T-helper 2 cell treated with Interferon-gamma antibody and Interleukin-4, amounts not matched to agents 5 μg/mL and 100 μg/mL, for 36 hours (primary cell): ENCODE measurements at regions not wholly inside any gene's neighbourhood (a gene's known extent, or its start where the extent isn't known, plus 50 kb on each side); places are given as distances from the start of the nearest gene placed in this dataset.
"Not testable (repeated sequence)": the region's sequence is repeated elsewhere in the genome, so short reads cannot be mapped to it uniquely, and the experiment has no call there.

Source experiments
- DNase-seq: peaks from one replicate; pipeline ENCODE4 v3.0.0; 2021; ENCODE audit warnings: low spot score
- H3K27ac Mint-ChIP-seq: one replicate; pipeline ENCODE4 v1.8.0; 2021; ENCODE audit warnings: mild to moderate bottlenecking, mixed read lengths
- H3K27me3 Mint-ChIP-seq: one replicate; pipeline ENCODE4 v1.8.0; 2021; ENCODE audit warnings: low read depth, mixed read lengths
- H3K36me3 Mint-ChIP-seq: one replicate; pipeline ENCODE4 v1.8.0; 2021; ENCODE audit warnings: low read depth, mixed read lengths
- H3K4me1 Mint-ChIP-seq: one replicate; pipeline ENCODE4 v1.8.0; 2021; ENCODE audit warnings: low read depth, mixed read lengths
- H3K4me3 Mint-ChIP-seq: one replicate; pipeline ENCODE4 v1.8.0; 2022; ENCODE audit warnings: mild to moderate bottlenecking, moderate library complexity, mixed read lengths
- H3K9me3 Mint-ChIP-seq: one replicate; pipeline ENCODE4 v1.8.0; 2021; ENCODE audit warnings: mixed read lengths

GRCh38 chr5:90338712-90339372 lies 70.7 kb downstream of the CETN3 start:
- H3K4me1 Mint-ChIP-seq = no peaks in the 10 kb centered on the region
- H3K36me3 Mint-ChIP-seq = no peaks in the 10 kb centered on the region
- H3K4me3 Mint-ChIP-seq = no peak overlapping the region
- H3K27me3 Mint-ChIP-seq = peaks cover 7% of the 10 kb centered on the region
- H3K27ac Mint-ChIP-seq = no peak overlapping the region
- DNase-seq = no peak
- no peaks in the 10 kb centered on the region for H3K9me3 Mint-ChIP-seq

- Mint-ChIP-seq H3K27me3 (peaks cover 7% of the 10 kb centered on the region), H3K9me3 (no peaks in the 10 kb centered on the region), H3K36me3 (no peaks in the 10 kb centered on the region), H3K27ac (no peak overlapping the region), H3K4me1 (no peaks in the 10 kb centered on the region), H3K4me3 (no peak overlapping the region)
- no peak for DNase-seq
Measured at GRCh38 chr5:90337449-90338052, 72.0 kb downstream of the CETN3 start.

DNA sequence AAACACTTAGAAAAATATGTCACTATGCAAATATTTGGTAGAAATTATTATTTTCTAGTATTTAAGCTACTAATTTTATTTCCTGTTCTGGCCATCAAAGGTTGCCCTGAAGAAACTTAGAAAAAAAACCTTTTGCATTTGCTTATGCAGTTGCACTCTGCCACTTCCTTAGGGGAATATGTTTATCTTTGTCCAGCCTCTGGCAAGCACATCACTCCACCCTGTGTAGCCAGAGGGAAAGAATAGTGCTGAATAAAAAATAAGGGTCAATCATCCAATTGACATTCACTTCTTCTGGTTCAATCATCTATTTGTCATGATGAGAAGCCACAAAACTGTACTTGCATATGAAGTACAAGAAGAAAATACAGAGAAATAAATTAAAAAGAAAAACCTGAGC lies 72.8 kb downstream of the CETN3 start:
- Mint-ChIP-seq H3K4me1 (no peaks in the 10 kb centered on the region), H3K27ac (no peak overlapping the region), H3K36me3 (no peaks in the 10 kb centered on the region), H3K27me3 (peaks cover 7% of the 10 kb centered on the region), H3K4me3 (no peak overlapping the region), H3K9me3 (no peaks in the 10 kb centered on the region)
- no peak for DNase-seq

DNA sequence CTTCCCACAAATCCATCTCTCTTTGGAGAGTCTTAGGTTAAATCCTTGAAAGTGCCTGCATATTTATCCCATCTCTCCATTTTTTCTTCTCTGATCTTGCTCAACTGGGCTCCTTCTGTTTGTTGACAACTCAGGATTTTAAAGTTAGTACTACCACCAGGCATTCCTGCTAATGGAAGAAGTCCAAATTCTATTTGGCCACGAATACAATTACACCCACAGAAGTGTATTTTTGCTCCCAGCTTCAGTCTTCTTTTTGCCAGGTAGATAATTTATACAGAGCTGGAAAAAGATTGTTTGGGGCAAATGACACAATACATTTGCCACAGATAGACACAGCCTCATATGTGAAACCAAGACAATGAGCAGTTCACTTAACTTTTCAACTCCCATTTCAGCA lies 74.8 kb downstream of the CETN3 start:
- H3K4me3 Mint-ChIP-seq = no peak overlapping the region
- no peak overlapping the region for H3K27ac Mint-ChIP-seq
- no peak for DNase-seq
- no peaks in the 10 kb centered on the region for H3K4me1 Mint-ChIP-seq
- H3K27me3 Mint-ChIP-seq = peaks cover 5% of the 10 kb centered on the region
- no peaks in the 10 kb centered on the region for H3K9me3 Mint-ChIP-seq
- no peaks in the 10 kb centered on the region for H3K36me3 Mint-ChIP-seq

- Mint-ChIP-seq H3K9me3 (no peaks in the 10 kb centered on the region), H3K27me3 (peaks cover 2% of the 10 kb centered on the region), H3K36me3 (no peaks in the 10 kb centered on the region), H3K27ac (no peak overlapping the region), H3K4me1 (no peaks in the 10 kb centered on the region), H3K4me3 (no peak overlapping the region)
- DNase-seq = no peak
Measured at GRCh38 chr5:90329911-90330310, 79.6 kb downstream of the CETN3 start.

DNA sequence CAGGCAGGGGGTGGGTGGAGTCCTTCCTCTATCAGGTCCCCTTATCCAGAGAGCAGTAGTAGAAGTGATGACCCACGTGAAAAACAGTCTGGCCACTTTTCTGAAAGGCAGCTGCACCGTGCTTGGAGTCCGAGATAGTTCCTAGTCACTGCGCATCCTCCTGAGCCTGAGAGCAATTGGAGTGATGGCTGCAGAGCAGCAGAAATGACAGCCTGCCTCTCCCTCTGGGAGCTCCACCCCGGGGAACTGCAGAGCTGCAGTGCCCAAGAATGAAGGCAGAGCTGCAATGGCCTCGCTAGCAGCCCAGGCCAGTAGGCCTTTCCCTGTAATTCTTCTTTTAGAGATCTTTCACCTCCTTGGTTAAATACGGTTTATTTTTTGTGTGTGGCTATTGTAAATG lies 82.6 kb downstream of the CETN3 start:
- H3K4me1 Mint-ChIP-seq = no peaks in the 10 kb centered on the region
- no peaks in the 10 kb centered on the region for H3K27me3 Mint-ChIP-seq
- H3K27ac Mint-ChIP-seq = no peak overlapping the region

GRCh38 chr5:90325093-90325492 lies 84.5 kb downstream of the CETN3 start:
- DNase-seq = no peak
- no peak overlapping the region for H3K27ac Mint-ChIP-seq
- H3K4me3 Mint-ChIP-seq = no peak overlapping the region
- H3K36me3 Mint-ChIP-seq = no peaks in the 10 kb centered on the region
- H3K9me3 Mint-ChIP-seq = no peaks in the 10 kb centered on the region
- no peaks in the 10 kb centered on the region for H3K4me1 Mint-ChIP-seq
- H3K27me3 Mint-ChIP-seq = no peaks in the 10 kb centered on the region

More for the DNA sequence above, 82.6 kb downstream of the CETN3 start:
- Mint-ChIP-seq H3K4me3 (no peak overlapping the region), H3K9me3 (no peaks in the 10 kb centered on the region), H3K36me3 (no peaks in the 10 kb centered on the region)
- DNase-seq = no peak

DNA sequence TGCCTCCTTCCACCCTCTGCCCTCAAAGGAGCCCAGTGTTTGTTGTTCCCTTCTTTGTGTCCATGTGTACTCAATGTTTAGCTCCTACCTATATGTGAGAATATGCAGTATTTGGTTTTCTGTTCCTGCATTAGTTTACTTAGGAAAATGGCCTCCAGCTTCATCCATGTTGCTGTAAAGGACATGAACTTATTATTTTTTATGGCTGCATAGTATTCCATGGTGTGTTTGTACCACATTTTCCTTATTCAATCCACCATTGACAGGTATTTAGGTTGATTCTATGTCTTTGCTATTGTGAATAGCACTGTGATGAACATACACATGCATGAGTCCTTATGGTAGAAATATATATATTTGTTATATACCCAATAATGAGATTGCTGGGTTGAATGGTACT lies 89.2 kb downstream of the CETN3 start:
- H3K27me3 Mint-ChIP-seq, H3K36me3 Mint-ChIP-seq, H3K9me3 Mint-ChIP-seq, H3K27ac Mint-ChIP-seq, DNase-seq, H3K4me1 Mint-ChIP-seq, H3K4me3 Mint-ChIP-seq: not testable (repeated sequence)

GRCh38 chr5:90312027-90312426 lies 97.5 kb downstream of the CETN3 start:
- no peak for DNase-seq
- H3K4me1 Mint-ChIP-seq = no peaks in the 10 kb centered on the region

GRCh38 chr5:90311401-90311800 lies 98.2 kb downstream of the CETN3 start:
- H3K4me1 Mint-ChIP-seq = no peaks in the 10 kb centered on the region
- H3K36me3 Mint-ChIP-seq = no peaks in the 10 kb centered on the region
- H3K9me3 Mint-ChIP-seq = no peaks in the 10 kb centered on the region
- H3K27me3 Mint-ChIP-seq = no peaks in the 10 kb centered on the region
- H3K27ac Mint-ChIP-seq = no peak overlapping the region
- no peak overlapping the region for H3K4me3 Mint-ChIP-seq
- DNase-seq = no peak

More at GRCh38 chr5:90312027-90312426, 97.5 kb downstream of the CETN3 start:
- H3K4me3 Mint-ChIP-seq = no peak overlapping the region
- H3K27ac Mint-ChIP-seq = no peak overlapping the region
- no peaks in the 10 kb centered on the region for H3K27me3 Mint-ChIP-seq
- no peaks in the 10 kb centered on the region for H3K9me3 Mint-ChIP-seq
- no peaks in the 10 kb centered on the region for H3K36me3 Mint-ChIP-seq

DNA sequence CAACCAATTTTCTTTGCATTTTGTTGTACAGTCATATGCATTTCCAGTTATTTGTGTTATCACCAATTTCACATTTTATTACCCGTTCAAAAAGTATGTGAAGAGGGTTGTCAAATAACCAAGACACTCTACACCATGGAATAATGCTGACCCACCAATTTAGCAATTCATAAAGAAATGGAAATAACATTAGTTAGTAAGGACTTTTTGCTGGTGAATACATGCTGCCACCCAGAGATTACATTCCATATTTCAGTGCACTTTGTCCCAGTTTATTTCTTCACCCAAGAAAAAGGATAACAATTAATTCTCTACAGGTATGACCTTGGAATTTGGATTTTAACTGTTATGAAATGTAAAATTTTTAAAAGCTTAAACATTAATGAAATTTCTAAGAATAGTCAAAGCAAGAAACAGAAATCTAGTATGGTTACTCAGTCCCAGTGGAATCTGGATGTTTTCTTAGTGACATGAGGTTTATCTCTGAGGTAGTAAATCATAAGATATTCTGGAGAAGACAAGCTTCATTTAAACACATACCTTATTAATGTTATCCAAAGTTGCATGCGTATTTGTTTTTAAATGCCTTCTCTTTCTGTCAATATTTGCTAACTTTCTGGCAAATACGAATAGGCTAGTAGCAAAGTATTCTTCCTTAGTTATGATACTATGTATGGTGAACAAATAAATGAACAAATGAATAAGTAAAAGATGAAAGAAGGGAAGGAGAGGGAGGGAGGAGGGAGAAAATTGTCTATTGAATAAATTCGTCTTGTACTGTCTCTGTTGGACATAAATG lies 100.6 kb downstream of the CETN3 start:
- no peaks in the 10 kb centered on the region for H3K9me3 Mint-ChIP-seq
- H3K4me1 Mint-ChIP-seq = no peaks in the 10 kb centered on the region
- DNase-seq = no peak
- no peak overlapping the region for H3K4me3 Mint-ChIP-seq
- no peaks in the 10 kb centered on the region for H3K36me3 Mint-ChIP-seq
- H3K27me3 Mint-ChIP-seq = peaks cover 3% of the 10 kb centered on the region
- H3K27ac Mint-ChIP-seq = no peak overlapping the region

GRCh38 chr5:90307782-90308181 lies 101.8 kb downstream of the CETN3 start:
- H3K27me3 Mint-ChIP-seq = peaks cover 3% of the 10 kb centered on the region

GRCh38 chr5:90307322-90307721 lies 102.2 kb downstream of the CETN3 start:
- Mint-ChIP-seq H3K9me3 (no peaks in the 10 kb centered on the region), H3K4me1 (no peaks in the 10 kb centered on the region), H3K36me3 (no peaks in the 10 kb centered on the region), H3K4me3 (no peak overlapping the region), H3K27ac (no peak overlapping the region), H3K27me3 (peaks cover 3% of the 10 kb centered on the region)
- no peak for DNase-seq

More at GRCh38 chr5:90307782-90308181, 101.8 kb downstream of the CETN3 start:
- Mint-ChIP-seq H3K9me3 (no peaks in the 10 kb centered on the region), H3K4me1 (no peaks in the 10 kb centered on the region), H3K4me3 (no peak overlapping the region), H3K27ac (no peak overlapping the region), H3K36me3 (no peaks in the 10 kb centered on the region)
- DNase-seq = no peak

DNA sequence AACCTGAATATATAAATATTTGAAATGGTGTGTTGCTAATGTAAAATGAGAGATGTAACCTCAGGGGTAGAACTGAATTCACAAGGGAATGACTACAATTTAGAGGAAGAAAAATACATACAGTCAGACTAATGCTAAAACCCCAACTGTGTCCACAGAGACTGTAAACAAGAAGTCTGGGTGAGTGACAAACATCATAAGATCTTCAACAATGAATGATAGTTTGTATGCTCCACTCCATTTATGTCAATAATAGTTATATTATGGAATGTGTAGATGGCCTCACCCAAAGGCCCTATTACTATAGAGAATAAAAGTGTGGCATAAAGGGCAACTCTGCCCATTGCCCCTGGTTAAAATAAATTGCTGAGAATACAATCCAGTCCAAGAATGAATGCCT lies 102.9 kb downstream of the CETN3 start:
- no peak for DNase-seq
- H3K4me1 Mint-ChIP-seq = no peaks in the 10 kb centered on the region
- H3K9me3 Mint-ChIP-seq = no peaks in the 10 kb centered on the region
- no peak overlapping the region for H3K4me3 Mint-ChIP-seq
- no peak overlapping the region for H3K27ac Mint-ChIP-seq
- peaks cover 3% of the 10 kb centered on the region for H3K27me3 Mint-ChIP-seq
- no peaks in the 10 kb centered on the region for H3K36me3 Mint-ChIP-seq
